Amygdala (tissue), 56 donors: ENCODE measurements at regions not wholly inside any gene's neighbourhood (a gene's known extent, or its start where the extent isn't known, plus 50 kb on each side); places are given as distances from the start of the nearest gene placed in this dataset.

Experiments used
- DNase-seq, 56 donors: peaks; one replicate each; lab custom pipeline; 2025; lab: John Stamatoyannopoulos, UW

DNA sequence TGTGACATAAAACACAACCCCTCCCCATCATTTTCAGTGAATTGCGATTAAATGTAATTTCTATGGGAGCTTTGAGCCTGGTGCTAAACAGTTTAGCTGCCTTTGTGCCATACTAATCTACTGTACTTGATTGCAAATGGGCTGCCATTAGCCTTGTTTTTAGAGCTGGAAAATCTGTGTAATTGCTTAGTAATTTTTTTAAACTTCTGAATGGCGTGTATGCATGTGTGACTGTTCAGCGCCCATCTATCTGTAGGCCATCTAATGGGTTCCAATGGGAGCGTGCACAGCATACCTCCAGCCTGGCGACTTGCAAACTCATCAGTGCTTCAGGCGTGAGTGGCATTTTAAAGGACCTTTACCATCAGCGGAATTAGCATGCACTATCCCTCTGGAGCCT lies 142.7 kb upstream of the KIRREL3 start:
- no peak for DNase-seq

GRCh38 chr11:127138613-127139012 lies 138.0 kb upstream of the KIRREL3 start:
- DNase-seq: no peak

GRCh38 chr11:127137771-127138280 lies 137.3 kb upstream of the KIRREL3 start:
- DNase-seq: no peak

DNA sequence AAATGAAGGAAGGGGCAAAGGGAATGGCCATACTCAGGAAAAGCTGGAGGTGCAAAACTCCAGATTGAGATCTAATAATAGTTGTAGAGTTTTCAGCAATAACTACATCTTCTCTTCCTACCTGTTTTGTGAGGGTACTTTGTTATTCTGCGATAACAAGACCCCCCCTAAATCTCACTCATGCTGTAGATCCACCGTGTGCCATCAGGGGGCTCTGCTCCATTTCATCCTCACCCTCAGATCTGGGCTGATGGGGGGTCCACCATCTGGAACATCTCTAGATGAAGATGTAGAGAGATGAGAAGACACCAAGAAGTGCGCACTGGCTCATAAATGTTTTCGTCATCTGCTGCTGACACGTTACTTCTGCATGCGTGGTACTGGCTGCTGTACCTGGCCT lies 135.9 kb upstream of the KIRREL3 start:
- DNase-seq: no peak

- DNase-seq: no peak
Measured at GRCh38 chr11:127135256-127135655, 134.7 kb upstream of the KIRREL3 start.

DNA sequence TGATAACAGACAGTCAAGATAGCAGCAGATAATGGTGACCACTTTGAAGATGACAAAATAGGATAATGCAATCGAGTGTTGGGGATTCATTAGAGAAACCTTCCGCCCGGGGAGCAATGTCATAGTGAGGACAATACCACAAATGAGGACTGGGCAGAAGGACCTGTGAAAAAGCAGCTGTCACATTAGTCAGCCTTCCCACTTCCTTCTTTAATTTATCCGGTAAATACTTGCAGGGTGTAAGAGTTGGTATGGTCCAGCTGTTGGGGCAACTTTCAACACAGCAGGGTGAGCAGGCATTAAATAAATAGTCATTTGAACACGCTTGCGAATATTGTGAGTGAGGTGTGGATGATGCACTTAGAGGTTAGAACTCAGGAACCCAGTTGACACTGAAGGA lies 132.5 kb upstream of the KIRREL3 start:
- DNase-seq: no peak

GRCh38 chr11:127130321-127130720 lies 129.8 kb upstream of the KIRREL3 start:
- no peak for DNase-seq

DNA sequence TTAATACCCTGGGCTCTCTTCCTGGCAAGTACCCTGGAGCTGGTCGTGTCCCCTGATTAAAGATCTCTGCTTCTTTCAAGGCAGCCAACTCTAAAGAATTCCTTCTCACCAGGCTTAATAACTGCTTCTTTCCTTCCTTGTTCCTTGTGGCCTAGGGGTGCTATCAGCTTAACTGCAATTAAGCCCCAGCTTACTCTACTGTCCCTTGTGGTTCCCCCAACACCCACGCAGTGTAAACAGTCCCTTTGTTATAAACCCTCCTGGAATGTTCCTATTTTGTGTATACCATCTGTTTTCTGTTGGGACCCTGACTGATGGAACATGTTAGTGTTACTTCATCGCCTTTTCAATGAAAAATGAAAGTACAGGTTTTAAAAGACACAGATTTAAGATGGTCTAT lies 126.4 kb upstream of the KIRREL3 start:
- DNase-seq: no peak

DNA sequence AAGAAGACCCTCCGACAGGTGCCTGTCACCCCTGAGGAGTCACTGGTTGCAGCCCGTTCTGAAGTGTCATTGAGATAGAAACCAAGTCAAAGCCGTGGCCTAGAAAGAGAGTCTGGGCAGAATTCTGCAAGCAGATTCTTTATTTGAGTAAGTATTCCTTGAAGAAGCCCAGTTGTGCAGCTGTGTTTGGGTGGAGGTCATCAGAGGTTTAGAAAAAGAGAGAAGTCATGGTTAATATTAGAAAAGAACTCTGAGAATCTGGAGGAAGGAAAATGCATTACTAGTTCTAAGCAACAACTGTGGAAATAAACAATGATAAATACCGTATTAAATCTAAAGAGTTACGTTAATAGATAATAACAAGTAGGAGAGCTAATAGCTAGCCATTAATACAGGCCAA lies 118.8 kb upstream of the KIRREL3 start:
- no peak for DNase-seq

DNA sequence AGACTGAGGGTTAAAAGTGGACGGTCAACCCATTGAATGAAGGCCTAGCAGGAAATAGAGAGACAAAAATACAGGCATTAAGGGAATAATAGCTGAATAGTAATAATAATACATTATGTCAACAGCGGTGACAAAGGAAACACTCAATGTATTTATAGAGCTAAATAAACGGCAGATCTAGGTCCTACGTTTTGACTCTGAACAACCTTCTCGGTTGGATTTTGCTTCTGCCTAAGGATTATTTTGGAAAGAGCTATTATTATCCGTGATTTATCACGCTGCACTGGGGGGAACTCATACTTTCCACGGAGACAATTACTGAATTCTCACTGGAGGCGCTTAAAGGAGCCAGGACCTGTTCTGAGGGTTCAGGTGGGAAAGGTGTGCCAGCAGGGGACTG lies 118.2 kb upstream of the KIRREL3 start:
- DNase-seq: no peak

GRCh38 chr11:127117231-127117739 lies 116.7 kb upstream of the KIRREL3 start:
- no peak for DNase-seq

DNA sequence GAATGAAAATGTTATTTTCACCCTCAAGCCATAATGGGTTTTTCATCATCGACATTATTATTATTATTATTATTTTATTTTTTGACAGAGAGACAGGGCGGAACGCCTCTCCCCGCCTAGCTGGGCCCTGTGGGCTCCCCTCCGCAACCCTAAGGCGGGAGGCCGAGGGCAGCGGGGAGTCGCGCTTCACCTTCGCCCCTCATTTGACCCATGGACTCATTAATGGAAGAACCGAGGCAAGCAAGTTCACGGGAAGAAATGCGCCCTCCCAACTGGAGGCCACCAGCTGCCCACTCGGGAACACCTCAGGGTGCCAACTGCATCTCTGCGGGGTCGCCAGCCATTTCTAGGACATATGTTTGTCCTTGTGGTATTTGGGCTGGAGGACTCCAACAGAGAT lies 115.3 kb upstream of the KIRREL3 start:
- DNase-seq: no peak

- DNase-seq: no peak
Measured at GRCh38 chr11:127114035-127114434, 113.5 kb upstream of the KIRREL3 start.

DNA sequence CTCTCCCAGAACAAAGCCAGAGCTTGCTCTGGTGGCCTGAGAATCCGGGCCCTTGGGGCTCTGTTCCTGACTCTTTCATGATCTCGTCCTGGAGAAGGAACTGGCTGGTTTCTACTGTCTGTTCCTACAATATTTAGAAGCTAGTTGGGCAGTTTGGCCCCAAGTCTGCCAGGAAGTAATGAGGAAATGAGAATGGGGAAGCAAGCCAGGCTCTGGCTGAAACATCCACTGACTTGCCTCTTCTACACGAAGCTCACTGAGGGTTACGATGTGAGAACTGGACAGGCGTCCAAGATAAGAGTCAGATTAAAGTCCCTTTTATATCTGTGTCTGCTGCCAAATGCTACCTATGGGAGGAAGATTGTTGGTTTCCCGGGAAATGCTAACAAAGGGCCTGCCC lies 110.0 kb upstream of the KIRREL3 start:
- DNase-seq: peak in 12 of 56 donors; percentile 4 to 62 (median 10)

DNA sequence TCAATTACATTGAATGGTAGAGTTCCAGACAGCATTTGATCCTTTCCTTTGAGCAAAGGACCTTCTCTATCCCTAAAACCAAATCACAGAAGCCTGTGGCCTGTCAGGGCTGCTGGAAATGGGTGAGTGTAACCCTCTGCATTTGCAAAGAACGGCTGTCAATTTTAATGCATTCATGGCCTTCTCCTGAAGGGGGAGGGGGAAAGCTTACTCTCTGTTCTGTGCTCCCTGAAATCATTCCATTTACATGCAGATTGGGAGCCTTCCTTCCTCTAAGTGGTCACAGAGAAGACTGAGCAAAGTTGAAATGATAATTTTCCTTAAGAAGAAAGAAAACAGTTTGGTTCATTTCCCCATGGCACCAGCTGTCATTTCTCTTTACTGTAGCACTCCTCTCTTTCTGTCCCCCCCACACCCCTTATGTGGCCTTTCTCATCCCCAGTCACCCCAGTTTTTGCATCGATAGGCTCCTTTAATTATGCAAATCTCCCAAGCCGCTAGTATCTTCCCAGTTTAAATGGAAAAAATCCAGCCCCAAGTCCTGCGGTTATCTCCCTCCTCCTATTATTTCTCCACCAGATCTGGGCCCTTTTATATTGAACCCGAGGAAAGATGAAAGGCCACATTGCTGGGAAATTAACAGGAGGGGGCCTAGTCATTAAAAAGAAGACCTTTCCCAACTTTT lies 109.4 kb upstream of the KIRREL3 start:
- DNase-seq: no peak

DNA sequence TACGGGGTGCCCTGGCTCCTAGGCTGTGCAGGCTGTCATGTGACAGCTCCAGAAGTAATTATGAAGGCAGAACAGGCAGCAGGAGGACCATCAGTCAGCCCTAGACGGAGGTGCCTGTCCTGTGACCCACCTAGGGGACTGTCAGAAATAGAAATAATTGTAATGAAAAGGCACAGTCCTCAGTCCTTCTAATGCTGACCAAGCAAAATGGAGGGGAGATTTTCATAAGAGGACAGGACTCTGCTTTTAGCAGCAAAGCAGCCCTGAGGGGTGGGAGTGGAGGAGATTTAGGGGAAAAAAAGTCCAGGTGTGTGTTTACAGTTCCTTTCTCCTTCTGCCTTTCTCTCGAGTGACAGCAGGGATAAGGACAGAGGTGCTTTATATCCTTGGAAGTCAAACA lies 108.3 kb upstream of the KIRREL3 start:
- DNase-seq: no peak

DNA sequence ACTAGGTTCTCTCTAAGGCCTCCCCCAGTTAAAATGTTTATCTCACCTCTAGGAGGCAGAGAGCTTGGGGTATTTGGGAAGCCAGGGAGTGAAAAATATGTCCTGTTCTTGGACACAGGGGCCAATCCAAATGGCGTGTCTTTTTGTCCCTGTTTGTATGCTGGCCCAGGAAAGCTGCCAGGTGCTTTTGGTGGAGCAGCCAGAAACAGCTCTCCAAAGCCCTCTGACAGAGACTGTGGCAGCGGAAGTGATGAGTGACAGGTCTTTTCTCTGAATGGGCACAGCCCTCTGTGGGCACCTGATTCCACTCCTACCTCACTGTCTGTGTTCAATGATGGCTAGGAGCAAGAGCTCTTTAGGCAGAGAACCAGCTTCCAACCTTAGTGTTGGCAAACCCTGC lies 106.4 kb upstream of the KIRREL3 start:
- no peak for DNase-seq

DNA sequence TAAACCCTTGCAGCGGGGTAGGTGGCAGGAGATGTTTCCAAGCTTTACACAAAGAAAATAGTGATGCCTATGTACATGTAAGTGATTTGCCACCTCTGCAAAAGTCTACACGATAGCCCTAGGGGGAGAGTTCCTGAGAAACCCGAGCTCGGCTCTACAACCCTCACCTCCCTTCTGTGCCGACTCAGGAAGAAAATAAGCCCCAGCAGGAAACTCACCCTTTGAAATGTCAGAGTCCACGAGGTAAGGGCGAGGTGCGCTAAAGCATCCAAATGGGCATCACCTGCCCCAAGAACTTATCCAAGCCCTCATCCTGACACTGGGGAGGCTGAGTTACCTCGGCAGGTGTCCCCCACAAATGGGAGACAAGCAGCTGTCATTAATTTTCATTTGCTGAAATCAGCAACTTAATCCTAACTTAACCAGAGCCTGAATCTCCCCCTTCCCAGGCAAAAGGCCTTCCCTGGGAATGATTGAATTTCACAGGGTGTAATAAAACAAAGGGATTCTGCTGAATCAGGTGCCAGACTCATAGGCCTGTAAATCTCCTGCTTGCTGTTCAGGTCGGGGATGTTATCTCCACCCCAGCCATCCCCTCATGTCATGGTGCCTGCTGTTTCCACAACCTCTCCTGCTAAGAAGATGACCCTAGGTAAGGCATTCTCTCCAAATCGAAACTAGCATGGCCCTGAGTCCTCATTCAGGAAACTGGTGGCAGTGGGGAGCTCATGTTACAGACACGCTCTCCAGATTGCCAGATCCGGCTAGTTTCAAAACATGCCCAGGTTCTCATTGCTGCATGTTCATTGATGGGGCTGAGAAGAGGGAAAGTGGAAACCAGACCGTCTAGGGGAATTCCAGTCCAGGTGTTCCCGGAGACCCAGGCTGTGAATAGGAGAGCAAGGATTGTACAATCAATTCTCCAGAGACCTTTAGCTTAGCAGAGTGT lies 105.3 kb upstream of the KIRREL3 start:
- no peak for DNase-seq

DNA sequence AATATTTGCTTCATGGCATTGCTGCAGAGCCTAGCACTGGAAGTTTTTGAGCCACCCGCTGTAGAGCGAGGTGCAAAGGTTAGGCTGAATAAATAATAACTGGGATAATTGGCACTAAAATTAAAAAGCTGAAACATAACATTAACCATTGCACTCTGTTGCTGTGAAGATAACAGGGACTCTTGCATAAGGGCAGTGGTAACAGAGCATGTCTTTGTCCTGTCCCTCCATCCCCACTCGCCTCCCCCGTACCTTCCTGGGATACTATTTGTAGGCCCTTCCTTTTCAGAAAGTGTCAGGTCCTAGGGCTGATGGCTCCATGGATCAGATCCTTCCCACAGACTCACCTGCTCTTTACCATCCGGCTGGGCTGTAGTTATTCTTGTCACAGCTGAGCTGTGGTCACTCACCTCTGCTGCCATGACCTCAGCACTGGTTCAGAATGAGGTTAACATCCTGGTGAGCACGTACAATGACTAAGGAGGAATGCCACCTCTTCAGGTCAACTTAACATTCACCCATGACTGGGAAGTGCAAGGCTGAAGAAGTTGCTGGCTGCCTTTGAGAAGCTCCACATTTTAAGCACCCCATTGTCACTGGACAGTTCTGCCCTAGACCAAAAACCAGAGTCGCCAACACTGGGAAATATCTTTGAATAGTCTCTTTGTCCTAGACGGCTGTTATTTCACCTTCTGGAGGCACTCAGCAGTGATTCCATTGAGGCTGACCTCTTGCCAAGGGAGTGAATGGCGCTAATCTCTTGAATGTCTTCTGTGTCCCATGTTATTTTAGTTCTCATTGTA lies 103.2 kb upstream of the KIRREL3 start:
- no peak for DNase-seq

DNA sequence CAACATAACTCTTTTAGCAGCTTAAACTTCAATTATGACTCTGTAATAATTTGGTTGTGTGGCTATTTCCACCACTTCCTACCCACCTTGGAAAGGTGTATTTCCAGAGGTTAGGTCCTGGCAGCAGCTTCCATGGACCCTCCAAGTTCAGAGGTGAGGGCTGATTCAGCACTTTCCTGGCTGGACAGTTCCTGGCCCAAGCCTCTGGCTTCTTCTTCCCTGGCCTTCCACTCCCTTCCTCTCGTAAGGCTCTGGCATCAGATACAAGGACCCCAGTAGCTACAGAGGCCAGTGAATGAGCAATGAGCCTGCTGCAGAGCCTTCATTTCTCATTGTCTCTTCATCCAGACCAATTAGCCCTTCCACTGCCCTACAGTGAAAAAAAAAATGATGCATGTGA lies 98.1 kb upstream of the KIRREL3 start:
- no peak for DNase-seq

DNA sequence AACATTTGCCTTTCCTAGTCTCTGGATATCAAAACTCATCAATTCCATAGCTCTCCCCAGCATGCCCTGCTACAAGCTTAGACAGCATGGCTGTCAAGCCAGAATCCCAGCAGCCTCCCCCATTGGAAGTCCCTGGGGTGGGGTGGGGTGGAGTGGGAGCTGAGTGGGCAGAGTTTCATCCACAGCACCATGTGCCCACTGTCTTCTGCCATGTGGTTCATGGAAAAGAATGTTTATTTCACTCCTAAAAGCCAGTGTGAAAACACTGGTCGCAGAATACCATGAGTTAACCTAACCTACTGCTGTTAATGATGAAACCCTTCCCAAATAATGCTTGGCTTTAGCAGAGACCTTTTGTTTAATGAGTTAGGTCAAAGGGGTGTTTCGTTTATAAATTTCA lies 80.2 kb upstream of the KIRREL3 start:
- DNase-seq: no peak
